ENCODE measurements at regions not wholly inside any gene's neighbourhood (a gene's known extent, or its start where the extent isn't known, plus 50 kb on each side); places are given as distances from the start of the nearest gene placed in this dataset.

- TF ChIP-seq CTCF (IDR thresholded peaks at IDR 0.05) (no peak), POLR2AphosphoS5 (IDR thresholded peaks at IDR 0.05) (no peak)
These were observed 192.2 kb downstream of the SEC61B start for GRCh38 chr9:99414321-99414720.
